Stomach (tissue), 4 donors: ENCODE measurements at regions not wholly inside any gene's neighbourhood (a gene's known extent, or its start where the extent isn't known, plus 50 kb on each side); places are given as distances from the start of the nearest gene placed in this dataset.

Source experiments
- CTCF ChIP-seq, 7 experiments: fragments of 450-650 bp in 4 of 7; fragments of 200-600 bp in 3 of 7; sonication (generic) in 3 of 7; IDR thresholded peaks; one replicate each; pipeline ENCODE4 v1.5.1; 2016 to 2019; ENCODE audit warnings: antibody characterized with exemption in 7 of 7, control low read depth in 2 of 7, mild to moderate bottlenecking in 1 of 7
- POLR2AphosphoS5 ChIP-seq, 3 donors: sonication (generic); formaldehyde crosslinking; IDR thresholded peaks; one replicate each; pipeline ENCODE4 v1.6.1; 2016; ENCODE audit warnings: antibody characterized with exemption in 3 of 3

DNA sequence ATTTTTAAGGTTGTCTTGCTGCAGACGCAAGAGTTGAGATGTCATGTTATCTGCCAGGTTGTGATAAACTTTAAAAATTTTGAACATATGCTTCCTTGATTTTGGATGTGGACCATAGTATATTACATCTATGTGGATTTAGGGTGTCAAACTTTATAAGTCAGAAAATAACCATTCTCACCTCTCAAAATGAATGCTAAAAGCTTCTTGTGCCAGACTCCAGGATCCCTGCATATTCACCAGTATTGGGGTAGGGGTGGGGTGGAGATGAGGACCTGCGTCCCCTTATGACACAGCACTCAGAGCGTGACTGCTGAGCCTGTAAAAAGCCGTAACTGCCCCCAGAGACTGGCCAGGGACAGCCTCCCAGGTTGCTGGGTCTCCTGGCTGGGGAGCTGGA is 524.4 kb downstream of the LMO7 start:
- TF ChIP-seq POLR2AphosphoS5 (IDR thresholded peaks at IDR 0.05): no peak
- TF ChIP-seq CTCF (IDR thresholded peaks at IDR 0.05): no peak
